Trophoblast cell (in vitro differentiated cells and primary cell): ENCODE measurements at regions not wholly inside any gene's neighbourhood (a gene's known extent, or its start where the extent isn't known, plus 50 kb on each side); places are given as distances from the start of the nearest gene placed in this dataset.
"Not testable (repeated sequence)": the region's sequence is repeated elsewhere in the genome, so short reads cannot be mapped to it uniquely, and the experiment has no call there.

ENCODE experiments used
- DNase-seq, 2 donors: peaks; one replicate each; pipeline ENCODE4 v3.0.0-alpha.2; 2016
- H2AFZ ChIP-seq: 2 replicates; pipeline ENCODE4 v1.6.1; 2013; ENCODE audit warnings: low read length, moderate library complexity, mild to moderate bottlenecking; ENCODE audit not compliant: insufficient read depth, poor library complexity
- H2AK5ac ChIP-seq: 2 replicates; pipeline ENCODE4 v1.6.1; 2013; ENCODE audit warnings: mild to moderate bottlenecking, low read length
- H2BK120ac ChIP-seq: 2 replicates; pipeline ENCODE4 v1.6.1; 2013; ENCODE audit warnings: low read length, mild to moderate bottlenecking, moderate library complexity; ENCODE audit not compliant: insufficient read depth, poor library complexity
- H2BK12ac ChIP-seq: 2 replicates; pipeline ENCODE4 v1.6.1; 2013; ENCODE audit warnings: mild to moderate bottlenecking, low read length, moderate library complexity
- H2BK5ac ChIP-seq: 2 replicates; pipeline ENCODE4 v1.6.1; 2013; ENCODE audit warnings: low read length, low read depth, moderate library complexity, mild to moderate bottlenecking; ENCODE audit not compliant: poor library complexity
- H3K14ac ChIP-seq: 2 replicates; pipeline ENCODE4 v1.6.1; 2013; ENCODE audit warnings: mild to moderate bottlenecking, low read length
- H3K18ac ChIP-seq: 2 replicates; pipeline ENCODE4 v1.6.1; 2013; ENCODE audit warnings: mild to moderate bottlenecking, low read length
- H3K23ac ChIP-seq: 2 replicates; pipeline ENCODE4 v1.6.1; 2013; ENCODE audit warnings: low read length
- H3K27ac ChIP-seq: 2 replicates; pipeline ENCODE4 v1.5.1; 2013; ENCODE audit warnings: low read depth, mild to moderate bottlenecking, inconsistent platforms, low read length, moderate library complexity
- H3K27me3 ChIP-seq: 2 replicates; pipeline ENCODE4 v1.6.1; 2013; ENCODE audit warnings: inconsistent platforms, mild to moderate bottlenecking, low read length, moderate library complexity; ENCODE audit not compliant: insufficient read depth
- H3K36me3 ChIP-seq, 2 experiments: 1 replicate in 1 of 2; 2 replicates in 1 of 2; pipeline ENCODE4 v1.6.1; 2013; ENCODE audit warnings: low read length in 2 of 2, mild to moderate bottlenecking in 2 of 2, moderate library complexity in 1 of 2; ENCODE audit not compliant: insufficient read depth in 2 of 2, control insufficient read depth in 1 of 2
- H3K4ac ChIP-seq: 2 replicates; pipeline ENCODE4 v1.6.1; 2013; ENCODE audit warnings: low read depth, mild to moderate bottlenecking, low read length, moderate library complexity
- H3K4me1 ChIP-seq, 2 experiments: 1 replicate in 1 of 2; 2 replicates in 1 of 2; pipeline ENCODE4 v1.6.1; 2013; ENCODE audit warnings: low read length in 2 of 2, mild to moderate bottlenecking in 2 of 2, moderate library complexity in 1 of 2; ENCODE audit not compliant: insufficient read depth in 2 of 2, control insufficient read depth in 1 of 2
- H3K4me2 ChIP-seq: 2 replicates; pipeline ENCODE4 v1.6.1; 2013; ENCODE audit warnings: inconsistent platforms, mild to moderate bottlenecking, low read length, moderate library complexity
- H3K4me3 ChIP-seq: 2 replicates; pipeline ENCODE4 v1.5.1; 2013; ENCODE audit warnings: mild to moderate bottlenecking, low read depth, low read length, inconsistent platforms
- H3K79me1 ChIP-seq: one replicate; pipeline ENCODE4 v1.6.1; 2013; ENCODE audit warnings: low read length
- H3K79me2 ChIP-seq: 2 replicates; pipeline ENCODE4 v1.6.1; 2013; ENCODE audit warnings: low read length, mild to moderate bottlenecking; ENCODE audit not compliant: control insufficient read depth, insufficient read depth, poor library complexity
- H3K9ac ChIP-seq: 2 replicates; pipeline ENCODE4 v1.6.1; 2013; ENCODE audit warnings: mild to moderate bottlenecking, low read length
- H3K9me3 ChIP-seq: 2 replicates; pipeline ENCODE4 v1.6.1; 2013; ENCODE audit warnings: low read depth, mild to moderate bottlenecking, control low read depth, inconsistent platforms, low read length; ENCODE audit not compliant: insufficient read depth
- H4K12ac ChIP-seq: 2 replicates; pipeline ENCODE4 v1.6.1; 2013; ENCODE audit warnings: low read depth, mild to moderate bottlenecking, low read length, moderate library complexity
- H4K8ac ChIP-seq: 2 replicates; pipeline ENCODE4 v1.6.1; 2013; ENCODE audit warnings: low read depth, mild to moderate bottlenecking, low read length, moderate library complexity
- H4K91ac ChIP-seq: one replicate; pipeline ENCODE4 v1.6.1; 2013; ENCODE audit warnings: low read depth, mild to moderate bottlenecking, low read length, moderate library complexity
- WGBS: extraction: QIAGEN DNeasy Blood & Tissue Kit; methylation state at CpG from one replicate; pipeline ENCODE4 v1.1.7; 2013; ENCODE audit warnings: missing lambda C conversion rate; ENCODE audit not compliant: insufficient read length, insufficient coverage; ENCODE audit errors: extremely low coverage; 5-methylcytosine and 5-hydroxymethylcytosine counted together

- Histone ChIP-seq H3K4ac (no peak overlapping the region), H4K91ac (no peak overlapping the region), H3K4me1 (no peaks in the 10 kb centered on the region), H2BK5ac (no peak overlapping the region), H2BK120ac (no peak overlapping the region), H3K9ac (no peak overlapping the region), H2AFZ (no peak overlapping the region), H3K23ac (no peak overlapping the region), H3K27me3 (no peaks in the 10 kb centered on the region), H3K27ac (no peak overlapping the region), H4K12ac (no peak overlapping the region), H4K8ac (no peak overlapping the region), H3K36me3 (no peaks in the 10 kb centered on the region), H3K9me3 (no peaks in the 10 kb centered on the region), H3K79me1 (no peaks in the 10 kb centered on the region), H3K4me2 (no peak overlapping the region), H3K18ac (no peak overlapping the region), H2BK12ac (no peak overlapping the region), H3K4me3 (no peak overlapping the region), H3K79me2 (no peaks in the 10 kb centered on the region), H3K14ac (no peak overlapping the region), H2AK5ac (no peak overlapping the region)
- DNase-seq = peak in 1 of 2 donors; percentile 2
- no CpG with 5 or more reads among the region's 3 CpGs for WGBS
These were observed 544.0 kb upstream of the AMOT start for GRCh38 chrX:113384628-113385027.

GRCh38 chrX:113373421-113373820 lies 532.8 kb upstream of the AMOT start:
- not testable (repeated sequence) for H3K18ac ChIP-seq, H3K9me3 ChIP-seq, H3K4me1 ChIP-seq, H4K12ac ChIP-seq, H3K27me3 ChIP-seq, H3K27ac ChIP-seq, H4K8ac ChIP-seq, H2BK12ac ChIP-seq, H2AK5ac ChIP-seq, DNase-seq, H3K4ac ChIP-seq, H3K4me3 ChIP-seq, H2AFZ ChIP-seq, H2BK5ac ChIP-seq, H3K4me2 ChIP-seq, H3K79me2 ChIP-seq, H3K9ac ChIP-seq, H3K36me3 ChIP-seq, H3K23ac ChIP-seq, H3K79me1 ChIP-seq, H3K14ac ChIP-seq, H2BK120ac ChIP-seq, H4K91ac ChIP-seq
- WGBS = no CpG with 5 or more reads among the region's 3 CpGs

DNA sequence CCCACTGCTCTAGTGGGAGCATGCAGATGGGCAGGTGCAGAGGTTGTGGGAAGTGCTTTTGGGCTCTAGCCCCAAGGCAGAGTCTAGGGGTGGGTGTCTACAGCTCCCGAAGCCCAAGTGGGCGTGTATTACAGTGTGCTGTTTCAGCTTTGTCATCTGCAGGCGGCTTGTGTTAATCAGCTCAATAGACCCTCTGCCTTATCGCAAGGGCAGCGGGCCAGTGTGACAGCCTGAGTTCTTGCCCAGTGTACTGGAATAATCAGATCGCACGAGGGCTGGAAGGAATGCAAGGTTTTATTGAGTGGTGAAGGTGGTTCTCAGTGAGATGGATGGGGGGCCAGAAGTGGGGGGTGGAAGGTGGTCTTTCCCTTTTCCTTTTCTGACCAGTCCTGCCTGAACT lies 529.4 kb upstream of the AMOT start:
- no peak overlapping the region for H3K4me2 ChIP-seq
- no peak overlapping the region for H2AFZ ChIP-seq
- H3K36me3 ChIP-seq = no peaks in the 10 kb centered on the region
- H3K79me1 ChIP-seq = no peaks in the 10 kb centered on the region
- H4K8ac ChIP-seq = no peak overlapping the region
- H3K4me1 ChIP-seq = no peaks in the 10 kb centered on the region
- H3K79me2 ChIP-seq = no peaks in the 10 kb centered on the region
- no peak overlapping the region for H3K23ac ChIP-seq
- no peak overlapping the region for H2BK120ac ChIP-seq
- no peaks in the 10 kb centered on the region for H3K9me3 ChIP-seq
- H3K9ac ChIP-seq = no peak overlapping the region
- no peak overlapping the region for H3K4ac ChIP-seq
- no peak overlapping the region for H3K14ac ChIP-seq
- no peak overlapping the region for H2BK5ac ChIP-seq
- no peak overlapping the region for H3K27ac ChIP-seq
- H4K91ac ChIP-seq = no peak overlapping the region
- no peak overlapping the region for H2BK12ac ChIP-seq
- H3K27me3 ChIP-seq = no peaks in the 10 kb centered on the region
- H2AK5ac ChIP-seq = no peak overlapping the region
- no peak for DNase-seq
- no CpG with 5 or more reads among the region's 7 CpGs for WGBS
- H3K18ac ChIP-seq = no peak overlapping the region
- H3K4me3 ChIP-seq = no peak overlapping the region
- H4K12ac ChIP-seq = no peak overlapping the region

DNA sequence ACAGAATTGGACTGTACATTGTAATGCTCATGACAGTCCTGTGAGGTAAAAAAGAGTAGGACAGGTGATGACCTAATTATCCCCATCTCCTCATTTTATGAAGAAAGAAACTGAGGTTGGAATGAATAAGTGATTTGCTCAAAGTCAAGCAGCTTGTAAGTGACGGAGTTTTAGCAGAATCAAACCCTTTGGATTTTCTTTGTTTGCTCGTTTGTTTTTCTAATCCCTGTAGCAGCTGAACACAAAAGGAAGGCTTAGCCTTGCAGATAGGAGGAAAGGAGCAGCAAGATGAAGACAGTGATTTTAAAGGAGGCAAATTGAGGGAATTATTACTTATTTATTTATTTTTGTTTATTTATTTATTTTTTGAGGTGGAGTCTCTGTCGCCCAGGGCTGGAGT lies 528.4 kb upstream of the AMOT start:
- H3K79me2 ChIP-seq = no peaks in the 10 kb centered on the region
- H4K12ac ChIP-seq = no peak overlapping the region
- DNase-seq = no peak
- no peak overlapping the region for H3K14ac ChIP-seq
- H3K4ac ChIP-seq = no peak overlapping the region
- no peak overlapping the region for H3K4me2 ChIP-seq
- H3K79me1 ChIP-seq = no peaks in the 10 kb centered on the region
- no peak overlapping the region for H3K9ac ChIP-seq
- H3K27me3 ChIP-seq = no peaks in the 10 kb centered on the region
- no peak overlapping the region for H3K4me3 ChIP-seq
- H3K18ac ChIP-seq = no peak overlapping the region
- no peak overlapping the region for H2AK5ac ChIP-seq
- H3K4me1 ChIP-seq = no peaks in the 10 kb centered on the region
- WGBS = no CpG with 5 or more reads among the region's 3 CpGs
- H4K8ac ChIP-seq = no peak overlapping the region
- no peak overlapping the region for H2BK12ac ChIP-seq
- no peak overlapping the region for H4K91ac ChIP-seq
- H2BK5ac ChIP-seq = no peak overlapping the region
- no peak overlapping the region for H3K27ac ChIP-seq
- no peak overlapping the region for H2BK120ac ChIP-seq
- no peaks in the 10 kb centered on the region for H3K36me3 ChIP-seq
- no peak overlapping the region for H3K23ac ChIP-seq
- H2AFZ ChIP-seq = no peak overlapping the region
- no peaks in the 10 kb centered on the region for H3K9me3 ChIP-seq
